ENCODE measurements at regions not wholly inside any gene's neighbourhood (a gene's known extent, or its start where the extent isn't known, plus 50 kb on each side); places are given as distances from the start of the nearest gene placed in this dataset.

DNA sequence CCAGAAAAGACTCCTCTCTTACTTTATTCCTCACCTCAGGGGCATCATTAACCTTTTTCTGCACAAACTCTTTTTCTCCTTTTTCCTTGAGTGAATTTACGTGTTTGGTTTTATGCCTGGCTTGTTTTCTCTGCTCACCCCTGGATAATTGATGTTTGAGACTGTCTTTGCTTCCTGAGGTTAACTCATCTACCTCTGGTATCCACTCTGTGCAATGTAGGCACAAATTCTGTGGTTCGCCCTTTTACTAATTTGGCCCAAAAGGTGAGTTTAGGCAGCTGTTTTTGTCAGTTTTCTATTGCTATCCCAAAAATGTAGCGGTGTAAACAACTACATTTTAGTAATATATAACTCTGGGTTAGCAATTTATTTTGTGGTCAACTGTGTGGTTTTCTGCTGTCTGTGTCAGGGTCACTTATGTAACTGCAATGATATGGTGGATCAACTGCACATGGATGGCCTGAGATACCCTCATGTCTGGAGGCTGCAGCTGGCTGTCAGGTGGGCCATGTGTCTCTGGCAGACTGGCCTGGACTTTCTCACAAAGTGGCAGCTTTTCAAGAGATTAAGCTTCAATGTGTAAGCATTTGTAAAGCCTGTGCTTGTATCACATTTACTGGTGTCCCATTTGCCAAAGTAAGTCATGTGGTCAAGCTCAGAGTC, 329.7 kb downstream of the FSIP2 start:
- H3K36me3 Mint-ChIP-seq: no peaks in the 10 kb centered on the region

DNA sequence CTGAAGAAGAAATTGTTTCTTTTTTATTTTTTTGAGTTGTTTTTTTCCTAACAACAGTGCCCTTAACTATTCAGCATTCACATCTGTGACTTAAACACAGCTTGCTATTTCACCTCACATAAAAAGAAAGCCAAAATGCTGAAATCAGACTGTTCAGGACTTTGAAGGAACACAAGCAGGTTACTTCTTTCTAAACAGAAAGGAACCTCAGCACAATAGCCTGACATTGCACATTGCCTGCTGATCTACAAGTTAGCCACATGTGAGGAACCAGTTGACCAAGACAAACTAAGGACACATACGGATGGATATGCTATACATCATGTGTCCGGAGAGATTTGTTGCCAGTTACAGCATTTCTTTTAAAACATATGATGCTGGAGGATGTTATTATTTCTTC, 331.1 kb downstream of the FSIP2 start:
- H3K4me1 Mint-ChIP-seq: no peaks in the 10 kb centered on the region

More for the DNA sequence above, 329.7 kb downstream of the FSIP2 start:
- POLR2A ChIA-PET: no interaction called here
- Mint-ChIP-seq H3K27me3 (no peaks in the 10 kb centered on the region), H3K4me1 (no peaks in the 10 kb centered on the region), H3K4me3 (no peak overlapping the region), H3K9me3 (peaks cover 1% of the 10 kb centered on the region), H3K27ac (no peak overlapping the region)
- DNase-seq: no peak
- no peak for ATAC-seq (ENCODE audit: low read depth)

DNA sequence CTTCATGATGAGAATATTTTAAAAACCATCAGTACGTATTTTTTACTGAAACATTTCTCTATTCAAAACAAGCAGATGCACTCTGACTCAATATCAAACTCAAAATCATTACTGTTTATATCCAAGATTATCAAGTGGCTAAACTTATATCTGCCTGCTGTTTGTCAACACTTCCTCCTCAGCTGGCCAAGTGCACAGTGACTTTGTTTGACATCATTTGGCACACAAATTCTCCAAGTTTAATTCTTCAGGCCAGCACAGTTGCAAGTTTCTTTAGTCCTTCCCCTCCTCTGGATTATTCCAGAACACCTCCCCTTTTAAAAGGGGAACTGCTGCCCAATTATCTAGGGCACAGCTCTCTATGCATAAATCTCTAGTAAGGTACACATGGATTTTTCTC, 346.6 kb downstream of the FSIP2 start:
- DNase-seq (no peak), ATAC-seq (ENCODE audit: low read depth) (no peak)
- no peaks in the 10 kb centered on the region for H3K36me3 Mint-ChIP-seq
- POLR2A ChIA-PET: no interaction called here
- H3K4me1 Mint-ChIP-seq: no peaks in the 10 kb centered on the region
- H3K9me3 Mint-ChIP-seq: peaks cover 1% of the 10 kb centered on the region
- H3K4me3 Mint-ChIP-seq: no peak overlapping the region
- H3K27me3 Mint-ChIP-seq: no peaks in the 10 kb centered on the region
- no peak overlapping the region for H3K27ac Mint-ChIP-seq

More for the DNA sequence above, 331.1 kb downstream of the FSIP2 start:
- no peak overlapping the region for H3K4me3 Mint-ChIP-seq
- H3K9me3 Mint-ChIP-seq: peaks cover 1% of the 10 kb centered on the region
- ATAC-seq (ENCODE audit: low read depth) (no peak), DNase-seq (no peak)
- no peak overlapping the region for H3K27ac Mint-ChIP-seq
- POLR2A ChIA-PET: no interaction called here
- H3K27me3 Mint-ChIP-seq: no peaks in the 10 kb centered on the region
- H3K36me3 Mint-ChIP-seq: no peaks in the 10 kb centered on the region

DNA sequence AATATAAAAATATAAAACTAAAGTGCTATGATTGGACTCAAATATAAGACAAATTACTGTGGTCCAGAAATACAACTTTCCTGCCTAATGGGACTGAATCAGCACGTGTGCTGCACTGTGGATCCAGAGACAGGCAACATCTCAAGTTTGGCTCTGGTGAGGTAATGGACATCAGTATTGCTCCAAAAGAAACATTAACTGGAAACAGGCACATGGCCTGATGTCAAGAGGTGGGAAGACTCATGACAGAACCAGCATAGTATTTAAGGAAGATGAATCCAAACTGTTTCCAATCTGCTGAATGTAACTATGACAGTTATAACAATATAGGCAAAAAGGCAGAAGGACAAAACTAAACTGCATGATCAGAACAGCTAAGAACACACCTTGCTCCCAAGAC, 354.6 kb downstream of the FSIP2 start:
- no peaks in the 10 kb centered on the region for H3K36me3 Mint-ChIP-seq
- H3K4me1 Mint-ChIP-seq: no peaks in the 10 kb centered on the region
- no peak overlapping the region for H3K27ac Mint-ChIP-seq
- H3K27me3 Mint-ChIP-seq: no peaks in the 10 kb centered on the region
- DNase-seq (no peak), ATAC-seq (ENCODE audit: low read depth) (no peak)
- no peak overlapping the region for H3K4me3 Mint-ChIP-seq
- POLR2A ChIA-PET: no interaction called here
- no peaks in the 10 kb centered on the region for H3K9me3 Mint-ChIP-seq

DNA sequence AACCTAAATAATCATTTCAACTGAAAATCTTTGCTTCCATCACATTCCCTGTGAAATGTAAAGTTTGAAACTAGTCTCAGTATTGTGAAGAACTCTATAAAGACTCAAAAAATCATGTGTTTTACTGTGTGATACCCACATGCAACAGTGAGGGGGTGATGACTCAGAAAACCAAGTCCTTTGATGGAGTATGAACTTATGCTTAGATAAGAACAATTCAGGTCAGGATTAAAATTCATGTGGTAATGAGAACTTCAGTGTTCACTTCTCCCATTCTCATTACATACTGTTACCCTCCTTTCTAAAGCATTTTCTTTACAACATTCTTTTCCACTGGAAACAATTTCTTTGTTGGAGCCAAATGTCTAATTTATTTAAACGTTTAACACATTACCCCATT, 360.2 kb downstream of the FSIP2 start:
- Mint-ChIP-seq H3K27me3 (no peaks in the 10 kb centered on the region), H3K36me3 (no peaks in the 10 kb centered on the region), H3K9me3 (no peaks in the 10 kb centered on the region), H3K27ac (no peak overlapping the region), H3K4me3 (no peak overlapping the region), H3K4me1 (no peaks in the 10 kb centered on the region)
- ATAC-seq (ENCODE audit: low read depth): no peak
- POLR2A ChIA-PET: no interaction called here
- DNase-seq: no peak

DNA sequence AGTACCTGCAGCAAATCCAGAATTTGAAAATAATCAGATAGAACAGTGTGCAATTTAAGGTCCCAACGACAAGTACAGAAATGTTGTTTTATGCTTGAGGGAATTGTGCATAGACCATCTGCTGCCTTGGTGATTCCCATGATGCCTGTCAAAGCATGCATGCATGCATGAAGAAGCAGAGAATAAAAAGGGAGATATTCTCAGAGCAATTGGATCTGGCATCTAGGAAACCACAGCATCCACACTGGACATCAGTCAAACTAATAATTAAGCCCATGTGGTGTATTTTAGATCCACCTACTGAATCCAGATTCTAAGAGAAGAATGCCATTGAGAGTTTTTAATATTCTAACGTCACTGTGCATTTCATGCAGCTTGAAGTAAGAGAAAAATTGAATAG, 361.2 kb downstream of the FSIP2 start:
- POLR2A ChIA-PET: no interaction called here
- ATAC-seq (ENCODE audit: low read depth) (no peak), DNase-seq (no peak)
- H3K27ac Mint-ChIP-seq: no peak overlapping the region
- H3K4me1 Mint-ChIP-seq: no peaks in the 10 kb centered on the region
- H3K9me3 Mint-ChIP-seq: no peaks in the 10 kb centered on the region
- no peaks in the 10 kb centered on the region for H3K36me3 Mint-ChIP-seq
- H3K4me3 Mint-ChIP-seq: no peak overlapping the region
- no peaks in the 10 kb centered on the region for H3K27me3 Mint-ChIP-seq

DNA sequence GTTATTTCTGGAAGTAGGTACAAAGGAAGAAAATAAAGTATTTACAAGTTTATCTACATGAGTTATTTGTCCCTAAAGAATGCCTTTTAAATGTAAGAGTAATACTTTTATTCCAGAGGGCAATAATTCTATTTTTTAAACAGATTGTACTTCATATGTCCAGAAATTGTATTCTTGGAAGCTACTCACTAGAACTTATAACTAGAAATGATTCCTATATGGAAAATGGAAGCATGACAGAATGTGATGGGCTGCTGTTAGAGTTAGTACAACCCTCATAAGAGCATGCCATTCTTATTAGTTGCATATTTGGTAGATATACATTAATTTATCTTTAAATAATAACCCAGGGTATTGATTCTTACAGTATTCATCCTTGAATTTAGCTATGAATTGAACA, 362.0 kb downstream of the FSIP2 start:
- no peaks in the 10 kb centered on the region for H3K27me3 Mint-ChIP-seq
- ATAC-seq (ENCODE audit: low read depth) (no peak), DNase-seq (no peak)
- no peaks in the 10 kb centered on the region for H3K9me3 Mint-ChIP-seq
- no peak overlapping the region for H3K27ac Mint-ChIP-seq
- H3K36me3 Mint-ChIP-seq: no peaks in the 10 kb centered on the region
- no peak overlapping the region for H3K4me3 Mint-ChIP-seq
- POLR2A ChIA-PET: no interaction called here
- no peaks in the 10 kb centered on the region for H3K4me1 Mint-ChIP-seq

DNA sequence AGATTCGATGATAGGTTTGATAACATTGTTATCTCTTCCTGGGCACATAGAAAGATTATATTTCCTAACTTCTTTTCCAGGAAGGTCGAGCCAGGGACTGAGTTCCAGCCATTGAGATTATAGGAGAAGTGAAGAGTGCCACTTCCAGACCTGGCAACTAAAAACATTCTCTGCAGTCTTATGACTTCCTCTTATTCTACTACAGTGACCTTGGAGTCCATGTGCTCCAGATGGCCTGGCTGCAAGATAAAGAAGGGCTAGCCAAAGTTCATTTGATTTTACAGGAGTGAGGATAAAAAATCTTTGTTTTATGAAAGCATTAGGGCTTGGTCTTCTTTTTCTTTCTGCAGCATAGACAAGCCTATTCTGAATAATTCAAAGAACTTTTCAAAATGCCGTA, 363.0 kb downstream of the FSIP2 start:
- Mint-ChIP-seq H3K27ac (no peak overlapping the region), H3K27me3 (no peaks in the 10 kb centered on the region), H3K9me3 (no peaks in the 10 kb centered on the region), H3K4me3 (no peak overlapping the region), H3K36me3 (no peaks in the 10 kb centered on the region), H3K4me1 (no peaks in the 10 kb centered on the region)
- ATAC-seq (ENCODE audit: low read depth): no peak
- DNase-seq: no peak
- POLR2A ChIA-PET: no interaction called here

DNA sequence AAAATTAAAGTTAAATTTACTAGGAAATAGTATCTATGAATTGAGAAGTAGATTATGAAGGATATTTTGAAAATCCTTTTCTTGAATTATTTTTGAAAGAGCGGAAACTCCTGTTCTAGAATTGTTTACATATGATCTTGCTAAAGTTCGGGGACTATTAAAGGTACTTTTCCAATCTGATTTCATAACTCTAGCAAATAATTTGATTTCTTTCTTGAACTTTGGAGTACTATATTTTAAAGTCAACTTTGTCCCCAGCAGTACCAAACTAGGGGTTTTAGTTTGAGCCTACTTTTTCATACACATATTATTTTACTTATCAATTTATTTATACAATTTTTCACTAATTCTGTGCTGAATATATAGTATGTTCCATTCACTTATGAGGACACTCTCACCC, 364.7 kb downstream of the FSIP2 start:
- no peaks in the 10 kb centered on the region for H3K27me3 Mint-ChIP-seq
- no peak for ATAC-seq (ENCODE audit: low read depth)
- H3K9me3 Mint-ChIP-seq: peaks cover 1% of the 10 kb centered on the region
- H3K4me3 Mint-ChIP-seq: no peak overlapping the region
- no peaks in the 10 kb centered on the region for H3K36me3 Mint-ChIP-seq
- H3K4me1 Mint-ChIP-seq: no peaks in the 10 kb centered on the region
- DNase-seq: no peak
- H3K27ac Mint-ChIP-seq: no peak overlapping the region
- POLR2A ChIA-PET: no interaction called here

DNA sequence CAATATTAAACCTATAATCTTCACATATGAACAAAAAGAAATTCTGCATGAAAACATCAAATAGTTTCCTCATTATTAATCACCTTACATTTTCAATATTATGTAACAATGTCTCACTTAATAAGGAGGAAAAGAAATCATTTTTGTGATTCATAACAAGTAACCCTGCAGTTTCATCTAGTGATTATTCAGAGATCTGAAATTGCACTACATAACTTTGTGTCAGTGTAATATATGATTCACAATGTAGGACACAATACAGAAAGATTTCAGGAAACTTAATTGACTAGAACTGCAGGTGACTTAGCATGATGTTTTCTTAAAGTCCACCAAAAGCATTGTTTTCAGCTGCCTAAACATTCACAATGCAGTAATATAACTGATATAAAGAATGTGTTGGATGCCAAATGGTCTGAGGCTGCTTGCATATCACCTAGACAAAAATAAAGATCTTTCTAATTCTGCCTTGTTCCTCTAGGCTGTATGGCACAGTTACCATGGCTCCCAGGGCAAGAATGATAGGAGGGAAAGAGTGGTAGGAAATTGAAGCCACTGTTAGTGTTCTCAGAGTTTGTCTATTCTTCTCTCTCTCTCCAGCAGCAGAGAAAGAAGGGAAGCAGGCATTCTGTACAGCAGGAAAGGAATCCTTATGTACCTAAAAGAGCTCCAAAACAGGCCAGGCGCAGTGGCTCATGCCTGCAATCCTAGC, 366.6 kb downstream of the FSIP2 start:
- H3K4me1 Mint-ChIP-seq: no peaks in the 10 kb centered on the region
- no peak for DNase-seq
- H3K4me3 Mint-ChIP-seq: no peak overlapping the region

DNA sequence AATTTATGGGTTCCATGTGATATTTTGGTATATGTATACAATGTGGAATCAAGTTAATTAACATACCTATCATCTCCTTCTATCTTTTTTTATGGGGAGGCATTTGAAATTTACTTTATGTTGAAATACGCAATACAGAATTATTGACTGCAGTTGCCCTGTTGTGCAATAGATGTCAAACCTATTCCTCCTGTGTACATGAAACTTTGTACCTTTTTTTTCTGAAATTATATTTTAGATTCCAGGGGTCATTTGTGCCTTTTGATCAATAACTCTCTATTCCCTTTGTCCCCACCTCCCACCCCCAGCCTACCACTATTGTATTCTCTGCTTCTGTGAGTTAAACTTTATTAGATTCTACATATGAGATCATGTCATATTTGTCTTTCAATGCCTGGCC, 369.9 kb downstream of the FSIP2 start:
- ATAC-seq (ENCODE audit: low read depth) (no peak), DNase-seq (no peak)
- H3K9me3 Mint-ChIP-seq: peaks cover 7% of the 10 kb centered on the region
- H3K4me1 Mint-ChIP-seq: no peaks in the 10 kb centered on the region
- POLR2A ChIA-PET: no interaction called here
- peaks cover 1% of the 10 kb centered on the region for H3K36me3 Mint-ChIP-seq
- no peak overlapping the region for H3K4me3 Mint-ChIP-seq
- no peaks in the 10 kb centered on the region for H3K27me3 Mint-ChIP-seq
- H3K27ac Mint-ChIP-seq: no peak overlapping the region

More for the DNA sequence above, 366.6 kb downstream of the FSIP2 start:
- Mint-ChIP-seq H3K27ac (no peak overlapping the region), H3K36me3 (no peaks in the 10 kb centered on the region), H3K9me3 (peaks cover 3% of the 10 kb centered on the region), H3K27me3 (no peaks in the 10 kb centered on the region)
- POLR2A ChIA-PET: no interaction called here
- no peak for ATAC-seq (ENCODE audit: low read depth)

DNA sequence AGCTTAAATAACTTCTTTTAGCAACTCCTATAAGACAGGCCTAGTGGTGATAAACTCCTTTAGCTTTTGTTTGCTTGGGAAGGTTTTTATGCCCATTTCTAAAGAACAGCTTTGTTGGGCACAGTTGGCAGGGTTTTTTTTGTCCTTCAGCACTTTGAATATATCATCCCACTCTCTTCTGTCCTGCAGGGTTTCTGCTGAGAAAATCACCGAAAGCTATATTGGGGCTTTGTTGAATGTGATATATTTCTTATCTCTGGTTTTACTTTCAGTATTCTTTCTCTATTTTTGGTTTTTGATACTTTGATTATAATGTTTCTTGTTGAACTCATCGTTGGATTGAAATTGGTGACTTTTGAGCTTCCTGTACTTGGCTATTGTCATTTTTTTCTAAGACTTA, 372.8 kb upstream of the ZC3H15 start:
- POLR2A ChIA-PET: no interaction called here
- DNase-seq (no peak), ATAC-seq (ENCODE audit: low read depth) (no peak)
- H3K27ac Mint-ChIP-seq: no peak overlapping the region
- no peaks in the 10 kb centered on the region for H3K4me1 Mint-ChIP-seq
- H3K4me3 Mint-ChIP-seq: no peak overlapping the region
- peaks cover 13% of the 10 kb centered on the region for H3K9me3 Mint-ChIP-seq
- H3K27me3 Mint-ChIP-seq: no peaks in the 10 kb centered on the region
- peaks cover 4% of the 10 kb centered on the region for H3K36me3 Mint-ChIP-seq

DNA sequence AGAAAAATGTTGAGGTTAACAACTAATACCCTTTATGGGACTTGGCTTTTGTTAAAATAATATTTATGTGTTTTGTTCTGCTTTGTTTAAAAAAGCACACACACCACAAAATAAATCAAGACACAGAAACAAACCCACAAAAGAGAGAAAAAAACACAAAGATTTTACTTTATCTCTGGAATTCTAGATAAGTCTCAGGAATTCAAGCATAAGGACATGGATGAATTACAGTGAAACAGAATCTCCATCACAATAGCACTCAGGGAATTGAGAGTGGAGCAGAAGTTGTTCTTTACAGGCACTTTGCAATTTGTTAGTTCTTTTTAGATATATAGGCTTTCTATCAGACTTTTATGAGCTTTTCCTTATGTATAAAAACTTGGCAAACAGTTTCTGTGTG, 360.9 kb upstream of the ZC3H15 start:
- H3K27me3 Mint-ChIP-seq: no peaks in the 10 kb centered on the region
- no peak overlapping the region for H3K27ac Mint-ChIP-seq
- H3K4me1 Mint-ChIP-seq: no peaks in the 10 kb centered on the region
- no peaks in the 10 kb centered on the region for H3K9me3 Mint-ChIP-seq
- POLR2A ChIA-PET: no interaction called here
- ATAC-seq (ENCODE audit: low read depth) (no peak), DNase-seq (no peak)
- no peak overlapping the region for H3K4me3 Mint-ChIP-seq
- H3K36me3 Mint-ChIP-seq: no peaks in the 10 kb centered on the region

DNA sequence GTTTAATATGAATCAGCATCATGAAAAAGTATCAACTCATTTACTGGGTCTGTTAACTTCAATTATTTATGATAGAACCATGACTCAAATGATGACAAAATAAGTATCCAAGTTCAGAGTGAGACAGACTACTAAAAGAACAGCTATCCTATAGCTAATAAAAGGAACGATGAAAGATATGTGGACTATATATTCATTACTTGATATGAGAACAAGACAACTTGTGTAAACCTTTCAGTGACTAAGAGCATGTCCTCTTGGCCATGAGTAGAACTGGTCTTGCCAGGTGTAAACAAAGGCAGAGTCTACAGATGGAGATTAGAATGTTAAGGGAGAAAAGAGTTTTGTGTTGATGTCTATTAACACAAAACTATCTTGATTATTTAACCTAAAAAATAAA, 360.4 kb upstream of the ZC3H15 start:
- Mint-ChIP-seq H3K27me3 (no peaks in the 10 kb centered on the region), H3K27ac (no peak overlapping the region)

More for the DNA sequence above, 360.4 kb upstream of the ZC3H15 start:
- POLR2A ChIA-PET: no interaction called here
- DNase-seq (no peak), ATAC-seq (ENCODE audit: low read depth) (no peak)
- Mint-ChIP-seq H3K9me3 (no peaks in the 10 kb centered on the region), H3K4me1 (no peaks in the 10 kb centered on the region), H3K36me3 (no peaks in the 10 kb centered on the region), H3K4me3 (no peak overlapping the region)
